Lung (tissue), 11 donors: ENCODE measurements at regions not wholly inside any gene's neighbourhood (a gene's known extent, or its start where the extent isn't known, plus 50 kb on each side); places are given as distances from the start of the nearest gene placed in this dataset.

Experiments
- ATAC-seq: fragments of 200-7000 bp; cut with Tn5 transposase; one replicate; pipeline ENCODE4 v1.9.1; 2020; ENCODE audit warnings: moderate number of reproducible peaks; ENCODE audit not compliant: insufficient read depth, low FRiP score
- DNase-seq, 3 donors: peaks; one replicate each; pipeline ENCODE4 v3.0.0-alpha.2; 2013 to 2017
- H3K27ac ChIP-seq, 2 donors: one replicate each; pipeline ENCODE4 v1.5.1; 2013; ENCODE audit warnings: mild to moderate bottlenecking in 2 of 2, moderate library complexity in 2 of 2, control low read depth in 1 of 2, inconsistent platforms in 1 of 2, low read depth in 1 of 2, low read length in 1 of 2
- H3K27me3 ChIP-seq, 3 donors: one replicate each; pipeline ENCODE4 v1.5.1; 2013; ENCODE audit warnings: low read length in 2 of 3; ENCODE audit not compliant: control insufficient read depth in 3 of 3, insufficient read depth in 3 of 3
- H3K36me3 ChIP-seq, 4 donors: one replicate each; pipeline ENCODE4 v1.5.1; 2013; ENCODE audit warnings: low read length in 4 of 4, mild to moderate bottlenecking in 1 of 4, moderate library complexity in 1 of 4; ENCODE audit not compliant: control insufficient read depth in 4 of 4, insufficient read depth in 4 of 4
- H3K4me1 ChIP-seq, 5 donors: one replicate each; pipeline ENCODE4 v1.5.1; 2013; ENCODE audit warnings: low read length in 5 of 5, mild to moderate bottlenecking in 2 of 5, moderate library complexity in 1 of 5; ENCODE audit not compliant: control insufficient read depth in 5 of 5, insufficient read depth in 5 of 5
- H3K4me3 ChIP-seq: one replicate; pipeline ENCODE4 v1.5.1; 2013; ENCODE audit warnings: mild to moderate bottlenecking, control low read depth, moderate library complexity
- H3K9ac ChIP-seq, 2 donors: one replicate each; pipeline ENCODE4 v1.5.1; 2013; ENCODE audit warnings: low read length in 2 of 2, control low read depth in 1 of 2; ENCODE audit not compliant: insufficient read depth in 1 of 2
- H3K9me3 ChIP-seq, 4 donors: one replicate each; pipeline ENCODE4 v1.5.1; 2013; ENCODE audit warnings: low read length in 3 of 4, mild to moderate bottlenecking in 1 of 4, moderate library complexity in 1 of 4; ENCODE audit not compliant: control insufficient read depth in 4 of 4, insufficient read depth in 3 of 4
- WGBS, 2 donors: extraction: QIAGEN DNeasy Blood & Tissue Kit; methylation state at CpG; one replicate each; pipeline ENCODE4 v1.1.7; 2013; 5-methylcytosine and 5-hydroxymethylcytosine counted together
- TF ChIP-seq, protein P1 (sequence below): IDR thresholded peaks from 2 replicates; pipeline ENCODE4 v1.5.1; 2012; ENCODE audit warnings: mild to moderate bottlenecking; ENCODE audit errors: control extremely low read depth, extremely low read depth
- donor health status: control.
- donor health status: control.
- donor health status: Bipolar disorder and iron deficiency.
- donor health status: healthy.
- donor health status: DM: yes; HTN: yes; CAD: no.

DNA sequence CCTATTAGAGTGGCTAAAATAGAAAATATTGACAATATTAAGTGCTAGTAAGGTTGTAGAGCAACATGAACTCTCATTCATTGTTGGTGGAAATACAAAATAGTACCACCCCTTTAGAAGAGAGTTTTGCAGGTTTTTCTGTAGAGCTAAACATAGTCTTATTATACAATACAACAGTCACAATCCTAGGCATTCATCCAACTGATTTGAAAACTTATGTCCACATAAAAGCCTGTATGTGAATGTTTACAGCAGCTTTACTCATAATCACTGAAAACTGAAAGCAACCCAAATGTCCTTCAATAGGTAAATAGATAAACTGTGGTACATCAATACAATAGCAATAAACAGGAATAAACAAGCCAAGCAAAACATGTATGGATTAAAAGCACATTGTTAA lies 127.2 kb upstream of the PRNP start:
- DNase-seq, result no peak
- no peak for ATAC-seq
- Histone ChIP-seq H3K27me3 (no peaks in the 10 kb centered on the region), H3K9me3 (peaks cover 0 to 1% (median 0%) of the 10 kb centered on the region in 4 donors), H3K4me3 (no peak overlapping the region), H3K9ac (no peak overlapping the region), H3K27ac (no peak overlapping the region), H3K4me1 (peaks cover 0 to 8% (median 0%) of the 10 kb centered on the region in 5 donors), H3K36me3 (no peaks in the 10 kb centered on the region)
- TF ChIP-seq, protein P1, sequence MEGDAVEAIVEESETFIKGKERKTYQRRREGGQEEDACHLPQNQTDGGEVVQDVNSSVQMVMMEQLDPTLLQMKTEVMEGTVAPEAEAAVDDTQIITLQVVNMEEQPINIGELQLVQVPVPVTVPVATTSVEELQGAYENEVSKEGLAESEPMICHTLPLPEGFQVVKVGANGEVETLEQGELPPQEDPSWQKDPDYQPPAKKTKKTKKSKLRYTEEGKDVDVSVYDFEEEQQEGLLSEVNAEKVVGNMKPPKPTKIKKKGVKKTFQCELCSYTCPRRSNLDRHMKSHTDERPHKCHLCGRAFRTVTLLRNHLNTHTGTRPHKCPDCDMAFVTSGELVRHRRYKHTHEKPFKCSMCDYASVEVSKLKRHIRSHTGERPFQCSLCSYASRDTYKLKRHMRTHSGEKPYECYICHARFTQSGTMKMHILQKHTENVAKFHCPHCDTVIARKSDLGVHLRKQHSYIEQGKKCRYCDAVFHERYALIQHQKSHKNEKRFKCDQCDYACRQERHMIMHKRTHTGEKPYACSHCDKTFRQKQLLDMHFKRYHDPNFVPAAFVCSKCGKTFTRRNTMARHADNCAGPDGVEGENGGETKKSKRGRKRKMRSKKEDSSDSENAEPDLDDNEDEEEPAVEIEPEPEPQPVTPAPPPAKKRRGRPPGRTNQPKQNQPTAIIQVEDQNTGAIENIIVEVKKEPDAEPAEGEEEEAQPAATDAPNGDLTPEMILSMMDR, result no peak

GRCh38 chr20:4556781-4557180 lies 129.5 kb upstream of the PRNP start:
- H3K4me3 ChIP-seq, result no peak overlapping the region
- H3K27me3 ChIP-seq, result no peaks in the 10 kb centered on the region
- H3K4me1 ChIP-seq, result peaks cover 0 to 8% (median 0%) of the 10 kb centered on the region in 5 donors
- WGBS, 2 donors, result 65 to 81% methylated on average over 4 of the region's 4 CpGs
- TF ChIP-seq, protein P1, result no peak
- ATAC-seq (no peak), DNase-seq (no peak)
- H3K9me3 ChIP-seq, result no peaks in the 10 kb centered on the region
- H3K36me3 ChIP-seq, result no peaks in the 10 kb centered on the region
- H3K9ac ChIP-seq, result no peak overlapping the region
- no peak overlapping the region for H3K27ac ChIP-seq

DNA sequence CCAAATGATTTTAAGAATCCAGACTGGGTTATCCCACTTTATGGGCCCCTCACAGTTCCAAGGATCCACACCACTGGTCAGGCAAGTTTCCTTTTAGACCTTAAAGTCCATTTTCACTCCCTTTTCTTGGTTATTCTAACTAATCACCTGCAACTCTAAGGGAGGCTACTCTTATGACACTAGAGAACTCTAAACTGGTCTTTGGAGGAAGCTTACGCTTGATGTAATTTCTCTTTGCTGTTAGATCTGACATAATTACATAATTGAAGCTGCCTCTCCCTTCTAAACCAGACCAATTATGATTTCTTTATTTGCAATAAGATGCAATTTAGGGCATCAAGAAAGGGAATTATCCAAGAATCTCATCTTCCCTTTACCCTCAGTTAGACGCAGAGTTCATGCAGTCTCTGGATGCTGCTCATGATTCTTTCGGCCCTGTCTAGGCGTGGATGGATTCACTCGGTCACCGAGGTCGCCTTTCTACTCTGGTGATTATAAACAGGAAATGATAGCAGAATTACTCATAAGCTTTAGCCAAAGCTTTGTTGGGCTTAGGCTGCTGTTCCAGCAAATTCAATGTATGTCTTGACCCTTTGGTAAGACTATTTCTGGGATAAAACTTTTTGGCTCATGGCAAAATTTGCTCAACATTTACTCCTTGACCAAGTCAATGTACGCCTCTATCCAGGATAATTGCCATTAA lies 130.9 kb upstream of the PRNP start:
- Histone ChIP-seq H3K4me1 (peaks cover 0 to 8% (median 0%) of the 10 kb centered on the region in 5 donors), H3K27ac (no peak overlapping the region), H3K36me3 (no peaks in the 10 kb centered on the region), H3K9me3 (no peaks in the 10 kb centered on the region), H3K27me3 (no peaks in the 10 kb centered on the region), H3K9ac (no peak overlapping the region), H3K4me3 (no peak overlapping the region)
- WGBS, 2 donors, result 61 to 71% methylated on average over 8 of the region's 8 CpGs
- ATAC-seq (no peak), DNase-seq (peak in 2 of 3 donors; percentile 15 to 58)
- TF ChIP-seq, protein P1, result no peak

DNA sequence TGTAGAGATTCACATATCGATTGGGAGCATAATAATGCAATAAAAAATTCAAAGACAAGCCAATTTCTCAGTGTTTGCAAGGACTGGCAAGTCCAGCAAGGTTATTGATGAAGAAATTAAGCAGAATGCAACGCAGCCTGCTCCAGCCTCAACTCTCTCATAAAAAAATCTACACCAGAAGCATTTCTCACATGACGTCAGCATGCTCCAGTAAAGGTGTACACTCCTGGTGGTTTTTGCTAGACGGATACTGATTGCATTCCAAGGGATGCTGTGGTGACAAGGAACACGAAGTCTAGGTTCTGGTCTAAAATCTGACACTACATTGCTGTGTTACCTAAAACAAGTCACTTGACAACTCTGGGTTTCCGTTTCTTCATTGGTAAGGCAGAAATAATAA lies 131.9 kb upstream of the PRNP start:
- Histone ChIP-seq H3K4me1 (peaks cover 0 to 8% (median 0%) of the 10 kb centered on the region in 5 donors), H3K27me3 (no peaks in the 10 kb centered on the region), H3K36me3 (no peaks in the 10 kb centered on the region), H3K9me3 (peaks cover 0 to under 1% (median 0%) of the 10 kb centered on the region in 4 donors), H3K4me3 (no peak overlapping the region), H3K27ac (no peak overlapping the region), H3K9ac (no peak overlapping the region)
- TF ChIP-seq, protein P1, result no peak
- no peak for DNase-seq
- 84 to 91% methylated on average over 6 of the region's 6 CpGs for WGBS, 2 donors
- no peak for ATAC-seq
